Thyroid gland (tissue), 4 donors: ENCODE measurements at regions not wholly inside any gene's neighbourhood (a gene's known extent, or its start where the extent isn't known, plus 50 kb on each side); places are given as distances from the start of the nearest gene placed in this dataset.

Experiments
- CTCF ChIP-seq, 6 experiments: fragments of 200-600 bp in 3 of 6; fragments of 450-650 bp in 3 of 6; sonication (generic) in 3 of 6; IDR thresholded peaks; one replicate each; pipeline ENCODE4 v1.5.1; 2016 to 2019; ENCODE audit warnings: antibody characterized with exemption in 6 of 6, mild to moderate bottlenecking in 2 of 6, inconsistent platforms in 1 of 6, moderate library complexity in 1 of 6
- POLR2A ChIP-seq, 2 donors: fragments of 450-650 bp; IDR thresholded peaks; one replicate each; pipeline ENCODE4 v1.6.1; 2017; ENCODE audit warnings: antibody characterized with exemption in 2 of 2, mild to moderate bottlenecking in 2 of 2, moderate library complexity in 1 of 2

- TF ChIP-seq CTCF (IDR thresholded peaks at IDR 0.05) (no peak), POLR2A (IDR thresholded peaks at IDR 0.05) (no peak)
These were observed 137.7 kb upstream of the MMADHC start for GRCh38 chr2:149725234-149725633.
